ENCODE measurements at regions not wholly inside any gene's neighbourhood (a gene's known extent, or its start where the extent isn't known, plus 50 kb on each side); places are given as distances from the start of the nearest gene placed in this dataset.

DNA sequence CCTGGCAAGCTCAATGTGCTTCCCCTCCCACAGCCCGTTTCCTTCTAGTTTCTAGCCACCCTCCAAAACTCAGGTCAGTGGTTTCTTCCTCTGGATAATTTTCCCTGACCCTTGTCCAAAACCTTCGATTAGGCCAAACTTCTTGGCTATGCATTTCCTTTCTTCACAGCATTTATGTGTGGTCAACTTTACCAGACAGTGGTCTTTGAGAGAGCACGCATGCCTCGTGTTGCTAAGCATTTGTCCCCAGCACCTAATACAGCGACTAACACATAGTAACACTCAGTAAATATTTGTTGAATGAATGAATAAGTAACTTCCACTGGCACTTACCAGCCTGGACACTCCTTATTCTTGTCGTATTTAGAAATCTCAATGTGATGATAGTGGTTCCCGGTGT, 610.7 kb downstream of the PLPP3 start:
- DNase-seq (ENCODE audit: extremely low read depth, low read depth), result no peak
- H3K4me3 ChIP-seq (replicated peaks; ENCODE audit: low read depth, low read length), result no peak overlapping the region
- TF ChIP-seq, protein P1, sequence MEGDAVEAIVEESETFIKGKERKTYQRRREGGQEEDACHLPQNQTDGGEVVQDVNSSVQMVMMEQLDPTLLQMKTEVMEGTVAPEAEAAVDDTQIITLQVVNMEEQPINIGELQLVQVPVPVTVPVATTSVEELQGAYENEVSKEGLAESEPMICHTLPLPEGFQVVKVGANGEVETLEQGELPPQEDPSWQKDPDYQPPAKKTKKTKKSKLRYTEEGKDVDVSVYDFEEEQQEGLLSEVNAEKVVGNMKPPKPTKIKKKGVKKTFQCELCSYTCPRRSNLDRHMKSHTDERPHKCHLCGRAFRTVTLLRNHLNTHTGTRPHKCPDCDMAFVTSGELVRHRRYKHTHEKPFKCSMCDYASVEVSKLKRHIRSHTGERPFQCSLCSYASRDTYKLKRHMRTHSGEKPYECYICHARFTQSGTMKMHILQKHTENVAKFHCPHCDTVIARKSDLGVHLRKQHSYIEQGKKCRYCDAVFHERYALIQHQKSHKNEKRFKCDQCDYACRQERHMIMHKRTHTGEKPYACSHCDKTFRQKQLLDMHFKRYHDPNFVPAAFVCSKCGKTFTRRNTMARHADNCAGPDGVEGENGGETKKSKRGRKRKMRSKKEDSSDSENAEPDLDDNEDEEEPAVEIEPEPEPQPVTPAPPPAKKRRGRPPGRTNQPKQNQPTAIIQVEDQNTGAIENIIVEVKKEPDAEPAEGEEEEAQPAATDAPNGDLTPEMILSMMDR (IDR thresholded peaks at IDR 0.05; ENCODE audit: low read depth, low read length, missing control alignments), result no peak

DNA sequence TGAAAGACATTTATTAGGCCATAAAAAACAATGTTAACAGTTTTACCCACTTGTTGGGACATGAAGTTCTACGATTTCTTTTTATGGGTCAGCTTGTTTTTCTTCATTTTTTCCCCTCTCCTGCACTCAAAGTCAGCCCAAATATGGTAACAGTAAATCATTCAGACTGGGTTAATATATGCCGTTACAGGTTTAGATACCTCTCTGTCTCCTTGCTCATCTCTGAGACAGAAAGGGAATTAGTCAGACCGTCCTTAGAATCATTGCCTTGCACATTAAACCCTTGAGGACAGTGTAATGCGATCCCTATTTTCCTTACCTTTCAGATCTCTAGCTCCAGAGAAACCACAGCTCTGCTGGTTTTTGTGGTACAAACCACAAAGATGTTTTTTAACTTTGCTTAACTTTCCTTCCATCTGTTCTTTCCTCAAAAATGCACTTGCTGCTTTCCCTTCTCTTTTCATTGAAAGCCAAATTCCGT, 613.3 kb downstream of the PLPP3 start:
- TF ChIP-seq, protein P1 (IDR thresholded peaks at IDR 0.05; ENCODE audit: low read depth, low read length, missing control alignments), result no peak
- no peak overlapping the region for H3K4me3 ChIP-seq (replicated peaks; ENCODE audit: low read depth, low read length)
- no peak for DNase-seq (ENCODE audit: extremely low read depth, low read depth)

DNA sequence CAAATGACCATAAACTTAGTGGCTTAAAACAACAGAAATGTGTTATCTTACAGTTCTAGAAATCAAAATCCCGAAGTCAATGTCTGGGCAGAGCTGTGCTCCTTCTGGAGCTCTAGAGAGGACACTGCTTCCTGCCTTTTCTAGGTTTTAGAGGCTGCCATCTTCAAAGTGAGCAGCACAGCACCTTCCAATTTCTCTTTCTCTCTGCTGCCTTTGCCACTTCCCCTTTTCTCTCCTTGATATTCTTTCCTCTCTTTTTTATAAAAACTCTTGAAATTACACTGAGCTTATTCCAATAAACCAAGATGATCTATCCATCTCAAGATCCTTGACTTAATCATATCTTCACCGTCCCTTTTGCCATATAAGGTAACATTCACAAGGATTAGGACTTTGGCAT, 616.9 kb downstream of the PLPP3 start:
- TF ChIP-seq, protein P1 (IDR thresholded peaks at IDR 0.05; ENCODE audit: low read depth, low read length, missing control alignments), result no peak
- no peak for DNase-seq (ENCODE audit: extremely low read depth, low read depth)
- no peak overlapping the region for H3K4me3 ChIP-seq (replicated peaks; ENCODE audit: low read depth, low read length)

DNA sequence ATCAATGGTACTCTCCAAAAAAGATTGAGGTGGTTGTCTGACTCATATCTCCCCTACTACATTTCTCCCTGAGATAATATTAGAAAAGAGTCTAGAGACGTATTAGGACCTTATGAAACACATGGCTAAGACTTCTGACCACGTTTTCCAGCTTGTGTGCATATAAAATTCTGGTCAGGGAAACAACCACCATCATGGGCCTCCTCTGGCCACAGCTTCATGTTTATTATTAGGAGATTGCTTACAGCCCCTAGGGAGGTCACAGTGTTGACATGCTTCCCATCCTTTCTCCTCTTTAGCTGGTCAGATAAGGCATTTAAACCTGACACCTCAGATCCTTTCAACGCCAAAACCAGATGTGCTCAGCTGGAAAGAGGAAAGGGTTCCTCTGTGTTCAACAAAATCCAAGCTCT, 620.2 kb downstream of the PLPP3 start:
- DNase-seq (ENCODE audit: extremely low read depth, low read depth), result no peak
- no peak overlapping the region for H3K4me3 ChIP-seq (replicated peaks; ENCODE audit: low read depth, low read length)
- TF ChIP-seq, protein P1 (IDR thresholded peaks at IDR 0.05; ENCODE audit: low read depth, low read length, missing control alignments), result no peak

DNA sequence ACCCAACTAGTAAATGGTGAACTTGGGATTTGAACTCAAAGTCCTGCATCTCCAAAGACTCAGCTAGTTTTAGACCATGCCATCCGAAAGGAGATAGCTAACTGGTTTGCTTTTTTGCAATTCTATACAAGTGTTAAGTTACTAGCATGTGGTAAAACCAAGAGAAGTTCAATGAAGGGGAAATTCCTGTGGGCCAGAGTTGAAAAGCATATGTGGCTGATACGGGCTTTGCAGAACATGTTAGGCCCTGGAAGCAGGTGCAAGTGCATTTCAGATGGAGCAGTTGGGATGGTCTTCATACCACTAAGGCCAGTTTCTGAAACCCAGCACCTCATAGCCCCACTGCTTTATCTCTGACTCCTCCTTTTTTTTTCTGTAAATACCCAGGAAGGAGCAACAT, 620.9 kb downstream of the PLPP3 start:
- DNase-seq (ENCODE audit: extremely low read depth, low read depth), result no peak
- no peak overlapping the region for H3K4me3 ChIP-seq (replicated peaks; ENCODE audit: low read depth, low read length)
- TF ChIP-seq, protein P1 (IDR thresholded peaks at IDR 0.05; ENCODE audit: low read depth, low read length, missing control alignments), result no peak

DNA sequence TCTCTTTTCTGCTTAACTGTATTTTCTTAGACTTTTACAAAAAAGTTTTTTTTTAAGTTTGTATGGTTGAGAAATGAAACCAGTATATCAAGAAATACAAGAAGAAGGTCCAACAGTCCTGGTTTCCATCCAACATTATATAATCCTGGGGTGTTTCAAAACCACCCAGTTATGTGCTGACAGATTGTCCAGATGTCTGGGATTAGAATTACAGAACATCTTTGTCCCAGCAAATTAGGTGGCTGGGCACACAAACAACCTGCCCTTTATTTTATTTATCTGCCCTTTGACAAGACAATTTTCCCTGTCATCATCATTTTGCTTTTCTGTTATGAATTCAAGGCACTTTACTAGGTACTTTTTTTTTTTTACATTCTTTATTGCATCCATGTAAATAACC, 622.1 kb downstream of the PLPP3 start:
- H3K4me3 ChIP-seq (replicated peaks; ENCODE audit: low read depth, low read length), result no peak overlapping the region
- TF ChIP-seq, protein P1 (IDR thresholded peaks at IDR 0.05; ENCODE audit: low read depth, low read length, missing control alignments), result no peak
- DNase-seq (ENCODE audit: extremely low read depth, low read depth), result no peak

DNA sequence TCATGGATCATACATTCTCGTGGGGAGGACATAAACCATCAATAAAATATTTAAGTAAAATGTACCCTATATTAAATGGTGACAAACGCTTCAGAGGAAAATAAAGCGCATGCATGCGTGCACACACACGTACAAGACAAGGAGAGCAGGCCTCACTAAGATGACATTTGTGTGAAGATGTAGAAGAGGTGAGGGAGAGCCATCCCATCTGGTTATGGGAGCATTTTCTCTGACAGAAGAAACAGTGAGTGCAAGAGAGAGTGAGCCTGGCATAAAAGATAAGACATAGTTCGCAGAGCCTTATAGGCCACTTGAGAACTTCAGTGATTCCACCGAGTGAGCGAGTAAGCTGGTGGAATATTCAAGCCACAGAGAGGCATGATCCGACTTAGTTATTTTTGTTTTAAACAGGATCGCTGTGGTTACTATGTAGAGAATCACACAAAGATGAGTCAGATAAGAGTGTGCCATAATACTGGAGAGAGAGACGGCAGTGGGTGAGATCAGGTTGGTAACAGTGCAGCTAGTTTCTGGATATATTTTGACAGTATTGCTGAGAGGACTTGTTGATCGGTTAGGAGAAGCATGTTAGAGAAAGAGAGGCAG, 624.2 kb downstream of the PLPP3 start:
- H3K4me3 ChIP-seq (replicated peaks; ENCODE audit: low read depth, low read length), result no peak overlapping the region
- DNase-seq (ENCODE audit: extremely low read depth, low read depth), result no peak
- TF ChIP-seq, protein P1 (IDR thresholded peaks at IDR 0.05; ENCODE audit: low read depth, low read length, missing control alignments), result no peak

Data from HFF-Myc (cell line).